ENCODE measurements at regions not wholly inside any gene's neighbourhood (a gene's known extent, or its start where the extent isn't known, plus 50 kb on each side); places are given as distances from the start of the nearest gene placed in this dataset.

- no peak for DNase-seq
- 49 to 66% (median 55%) methylated on average over 5 of the region's 5 CpGs for WGBS, 5 donors
- no peak overlapping the region for H3K4me3 ChIP-seq
- no peak for TF ChIP-seq POLR2AphosphoS5 (IDR thresholded peaks at IDR 0.05)
- TF ChIP-seq POLR2A (IDR thresholded peaks at IDR 0.05): no peak
- TF ChIP-seq CTCF (IDR thresholded peaks at IDR 0.05 in 8 of 11, conservative IDR thresholded peaks at IDR 0.05 in 3 of 11): no peak
- no peak overlapping the region for H3K27ac ChIP-seq
- intact Hi-C loops (cut with DNase I; ENCODE audit: low total_unique reads): no loop called here
- no peaks in the 10 kb centered on the region for H3K36me3 ChIP-seq
- no peaks in the 10 kb centered on the region for H3K4me1 ChIP-seq
- H3K9me3 ChIP-seq: peaks cover 0 to 13% (median 9%) of the 10 kb centered on the region in 8 donors
- no peaks in the 10 kb centered on the region for H3K27me3 ChIP-seq (replicated peaks in 1 of 7)
Observed at GRCh38 chr1:187626056-187626455, 797.3 kb downstream of the PLA2G4A start.

DNA sequence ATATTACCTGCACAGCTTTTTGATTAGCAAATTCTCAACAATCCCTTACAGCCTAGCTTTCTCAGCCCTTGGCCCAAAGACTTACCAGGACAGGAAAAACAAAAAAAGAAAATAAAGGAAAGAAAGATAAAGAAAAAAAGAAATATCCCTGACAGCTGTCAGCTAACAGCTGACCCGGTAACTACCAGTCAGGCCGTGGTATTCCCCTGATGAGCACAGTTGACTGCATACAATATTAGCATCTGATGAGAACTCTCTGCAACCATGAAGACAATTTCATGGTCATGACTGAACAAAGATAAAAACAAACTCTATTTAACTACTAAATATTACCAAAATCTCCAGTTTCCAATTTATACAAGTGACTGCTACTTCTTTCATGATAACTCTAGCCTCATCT lies 798.8 kb downstream of the PLA2G4A start:
- WGBS, 5 donors: 84 to 93% (median 90%) methylated on average over 2 of the region's 2 CpGs
- H3K4me1 ChIP-seq: no peaks in the 10 kb centered on the region
- no peak overlapping the region for H3K27ac ChIP-seq
- peaks cover 0 to 25% (median 18%) of the 10 kb centered on the region in 8 donors for H3K9me3 ChIP-seq
- H3K27me3 ChIP-seq (replicated peaks in 1 of 7): no peaks in the 10 kb centered on the region
- no peak overlapping the region for H3K4me3 ChIP-seq
- DNase-seq: no peak
- intact Hi-C loops (cut with DNase I; ENCODE audit: low total_unique reads): no loop called here
- TF ChIP-seq POLR2A (IDR thresholded peaks at IDR 0.05) (no peak), CTCF (IDR thresholded peaks at IDR 0.05 in 8 of 11, conservative IDR thresholded peaks at IDR 0.05 in 3 of 11) (no peak), POLR2AphosphoS5 (IDR thresholded peaks at IDR 0.05) (no peak)
- H3K36me3 ChIP-seq: no peaks in the 10 kb centered on the region

GRCh38 chr1:187629075-187629474 lies 800.3 kb downstream of the PLA2G4A start:
- TF ChIP-seq POLR2A (IDR thresholded peaks at IDR 0.05) (no peak), POLR2AphosphoS5 (IDR thresholded peaks at IDR 0.05) (no peak), CTCF (IDR thresholded peaks at IDR 0.05 in 8 of 11, conservative IDR thresholded peaks at IDR 0.05 in 3 of 11) (no peak)
- intact Hi-C loops (cut with DNase I; ENCODE audit: low total_unique reads): no loop called here
- DNase-seq: no peak
- no peak overlapping the region for H3K27ac ChIP-seq
- H3K36me3 ChIP-seq: no peaks in the 10 kb centered on the region
- peaks cover 0 to 28% (median 18%) of the 10 kb centered on the region in 8 donors for H3K9me3 ChIP-seq
- no peak overlapping the region for H3K4me3 ChIP-seq
- no peaks in the 10 kb centered on the region for H3K27me3 ChIP-seq (replicated peaks in 1 of 7)
- H3K4me1 ChIP-seq: no peaks in the 10 kb centered on the region

DNA sequence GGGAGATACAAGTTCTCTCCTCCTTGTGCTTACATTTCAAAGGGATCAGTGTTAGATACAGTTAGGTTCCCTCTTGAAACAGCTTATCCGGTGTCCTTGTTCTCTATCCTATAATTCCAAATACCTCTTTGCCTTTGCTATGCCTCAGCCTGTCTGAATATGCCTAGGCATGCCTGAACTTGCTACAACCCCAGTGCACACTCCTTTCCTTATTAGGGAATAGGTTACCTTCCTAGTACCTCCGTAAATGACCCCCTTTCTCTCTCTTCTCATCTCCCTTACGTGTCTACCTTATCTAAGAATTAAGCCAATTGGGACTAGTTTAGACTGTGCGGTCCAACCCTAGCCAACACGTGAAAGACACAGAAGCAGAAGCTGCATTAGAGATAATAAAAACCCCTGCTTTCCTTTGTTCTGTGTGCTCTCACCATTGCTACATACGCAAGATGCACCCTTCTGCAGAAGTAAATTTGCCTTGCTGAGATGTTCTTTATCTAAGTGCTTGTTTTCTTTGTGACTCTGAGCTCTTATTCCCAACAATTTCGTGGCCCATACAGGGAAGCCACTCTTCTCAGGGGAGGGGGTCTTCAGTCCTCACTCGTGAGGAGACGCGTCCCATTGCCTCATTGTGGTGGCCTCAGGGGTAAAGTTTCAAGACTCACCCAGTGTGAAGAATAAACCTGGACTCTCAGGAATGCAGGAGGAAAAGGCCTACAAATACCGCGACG lies 802.1 kb downstream of the PLA2G4A start:
- no peak overlapping the region for H3K27ac ChIP-seq
- intact Hi-C loops (cut with DNase I; ENCODE audit: low total_unique reads): no loop called here
- no peaks in the 10 kb centered on the region for H3K4me1 ChIP-seq
- no peaks in the 10 kb centered on the region for H3K27me3 ChIP-seq (replicated peaks in 1 of 7)
- 85 to 91% (median 86%) methylated on average over 13 of the region's 13 CpGs for WGBS, 5 donors
- no peak overlapping the region for H3K4me3 ChIP-seq
- no peak for TF ChIP-seq POLR2A (IDR thresholded peaks at IDR 0.05)
- no peak for TF ChIP-seq POLR2AphosphoS5 (IDR thresholded peaks at IDR 0.05)
- TF ChIP-seq CTCF (IDR thresholded peaks at IDR 0.05 in 8 of 11, conservative IDR thresholded peaks at IDR 0.05 in 3 of 11): no peak
- no peaks in the 10 kb centered on the region for H3K36me3 ChIP-seq
- H3K9me3 ChIP-seq: peaks cover 0 to 33% (median 18%) of the 10 kb centered on the region in 8 donors
- no peak for DNase-seq
